DOHH2 (cell line): ENCODE measurements at regions not wholly inside any gene's neighbourhood (a gene's known extent, or its start where the extent isn't known, plus 50 kb on each side); places are given as distances from the start of the nearest gene placed in this dataset.

Experiments
- CTCF ChIP-seq: fragments of 200-600 bp; sonication (generic); IDR thresholded peaks from one replicate; pipeline ENCODE4 v1.5.1; 2014; ENCODE audit warnings: antibody characterized with exemption, mild to moderate bottlenecking, low read depth, low read length; ENCODE audit not compliant: poor library complexity, severe bottlenecking
- EZH2phosphoT487 ChIP-seq: fragments of 200-600 bp; sonication (generic); IDR thresholded peaks from 2 replicates; pipeline ENCODE4 v1.6.1; 2017; ENCODE audit warnings: borderline replicate concordance, mild to moderate bottlenecking, antibody characterized with exemption, low read length, moderate library complexity, mixed read lengths

GRCh38 chr5:125059255-125060002, 313.0 kb upstream of the ZNF608 start:
- TF ChIP-seq CTCF (no peak), EZH2phosphoT487 (no peak)
